ENCODE measurements at regions not wholly inside any gene's neighbourhood (a gene's known extent, or its start where the extent isn't known, plus 50 kb on each side); places are given as distances from the start of the nearest gene placed in this dataset.

DNA sequence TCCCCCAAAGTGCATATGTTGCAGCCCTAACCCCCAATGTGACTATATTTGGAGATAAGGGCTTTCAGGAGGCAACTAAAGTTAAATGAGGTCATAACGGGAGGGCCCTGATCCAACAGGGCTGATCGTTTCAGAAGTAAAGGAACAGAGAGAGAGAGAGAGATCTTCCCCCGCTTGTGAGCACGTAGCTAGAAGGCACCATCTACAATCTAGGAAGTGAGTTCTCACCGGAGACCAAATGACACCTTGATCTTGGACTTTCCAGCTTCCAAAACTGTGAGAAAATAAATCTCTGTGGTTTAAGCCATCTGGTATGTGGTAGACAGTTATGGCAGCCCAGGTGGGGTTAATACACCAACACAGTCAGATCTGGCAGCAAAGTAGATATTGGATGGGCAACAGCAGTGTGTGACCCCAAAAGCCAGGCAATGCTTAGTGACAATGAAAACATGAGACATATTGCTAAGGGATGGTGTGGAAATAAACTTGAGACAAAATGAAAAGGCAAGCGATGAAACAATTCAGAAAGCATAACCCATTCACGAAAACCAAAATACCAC, 147.2 kb upstream of the GSC start:
- DNase-seq, result no peak
- no peak overlapping the region for H3K4me3 ChIP-seq (ENCODE audit: insufficient read depth, low read depth, low read length)
- H3K36me3 ChIP-seq (replicated peaks; ENCODE audit: control insufficient read depth, insufficient read depth, low read length), result no peaks in the 10 kb centered on the region
- H3K27me3 ChIP-seq (ENCODE audit: control insufficient read depth, insufficient read depth, low read length), result no peaks in the 10 kb centered on the region; the same call in 1 of the 2 replicates

GRCh38 chr14:94914191-94914590, 144.3 kb upstream of the GSC start:
- Histone ChIP-seq H3K36me3 (replicated peaks; ENCODE audit: control insufficient read depth, insufficient read depth, low read length) (no peaks in the 10 kb centered on the region), H3K4me3 (ENCODE audit: insufficient read depth, low read depth, low read length) (no peak overlapping the region), H3K27me3 (ENCODE audit: control insufficient read depth, insufficient read depth, low read length) (no peaks in the 10 kb centered on the region; the same call in 1 of the 2 replicates)
- DNase-seq, result no peak

- peaks cover 4% of the 10 kb centered on the region for H3K27me3 ChIP-seq (ENCODE audit: control insufficient read depth, insufficient read depth, low read length)
- no peak overlapping the region for H3K4me3 ChIP-seq (ENCODE audit: insufficient read depth, low read depth, low read length)
- H3K36me3 ChIP-seq (replicated peaks; ENCODE audit: control insufficient read depth, insufficient read depth, low read length), result no peaks in the 10 kb centered on the region
- no peak for DNase-seq
These were observed 137.8 kb upstream of the GSC start for GRCh38 chr14:94907626-94908261.

DNA sequence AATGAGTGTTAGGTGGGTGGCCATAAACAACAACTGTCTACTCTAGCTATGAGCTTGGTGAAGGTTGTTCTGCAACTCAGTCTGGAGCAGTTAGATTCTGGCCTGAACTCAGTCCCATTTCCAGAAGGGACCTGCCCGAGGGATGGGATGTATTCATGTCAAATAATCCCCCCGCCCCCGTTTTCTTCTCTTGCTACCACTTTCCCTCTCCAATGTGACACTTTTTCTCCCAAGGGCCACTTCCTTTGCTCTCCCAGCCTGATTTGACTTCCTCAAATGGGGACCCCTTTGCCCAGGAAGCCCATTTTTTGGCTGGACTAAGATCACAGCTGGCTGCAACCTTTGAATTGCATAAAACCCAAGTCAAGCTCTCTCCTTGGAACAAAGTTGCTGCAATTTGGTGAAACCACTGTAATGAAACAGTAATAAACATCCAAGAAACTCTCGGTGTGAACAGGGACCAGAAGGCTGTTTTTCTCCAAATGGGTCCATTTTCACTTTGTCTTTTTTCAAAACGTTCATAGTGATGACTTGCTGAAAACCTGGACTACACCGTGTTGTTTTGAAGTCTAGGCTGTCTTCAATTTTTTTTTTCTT, 137.2 kb upstream of the GSC start:
- no peaks in the 10 kb centered on the region for H3K36me3 ChIP-seq (replicated peaks; ENCODE audit: control insufficient read depth, insufficient read depth, low read length)
- H3K4me3 ChIP-seq (ENCODE audit: insufficient read depth, low read depth, low read length), result no peak overlapping the region
- peaks cover 4% of the 10 kb centered on the region for H3K27me3 ChIP-seq (ENCODE audit: control insufficient read depth, insufficient read depth, low read length)
- no peak for DNase-seq

DNA sequence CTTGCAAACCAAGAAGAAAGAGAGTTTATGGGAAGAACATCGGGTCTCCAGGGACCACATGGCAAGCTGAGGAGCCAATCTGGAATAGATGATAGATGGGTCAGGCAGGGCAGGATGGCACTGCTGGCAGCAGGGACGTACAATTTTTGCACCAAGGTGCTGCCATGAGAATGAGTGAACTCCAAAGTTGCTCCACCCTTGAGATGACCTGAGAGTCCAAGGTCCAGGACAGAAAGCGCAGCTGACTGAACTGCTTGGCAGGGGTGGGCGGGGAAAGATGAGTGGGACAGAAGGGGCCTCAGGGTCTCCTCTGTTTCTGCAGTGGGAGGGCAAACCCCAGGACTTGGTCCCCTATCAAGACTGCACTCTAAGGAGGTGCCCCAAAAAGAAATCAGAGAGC, 136.7 kb upstream of the GSC start:
- Histone ChIP-seq H3K36me3 (replicated peaks; ENCODE audit: control insufficient read depth, insufficient read depth, low read length) (no peaks in the 10 kb centered on the region), H3K4me3 (ENCODE audit: insufficient read depth, low read depth, low read length) (no peak overlapping the region), H3K27me3 (ENCODE audit: control insufficient read depth, insufficient read depth, low read length) (peaks cover 4% of the 10 kb centered on the region)
- no peak for DNase-seq

DNA sequence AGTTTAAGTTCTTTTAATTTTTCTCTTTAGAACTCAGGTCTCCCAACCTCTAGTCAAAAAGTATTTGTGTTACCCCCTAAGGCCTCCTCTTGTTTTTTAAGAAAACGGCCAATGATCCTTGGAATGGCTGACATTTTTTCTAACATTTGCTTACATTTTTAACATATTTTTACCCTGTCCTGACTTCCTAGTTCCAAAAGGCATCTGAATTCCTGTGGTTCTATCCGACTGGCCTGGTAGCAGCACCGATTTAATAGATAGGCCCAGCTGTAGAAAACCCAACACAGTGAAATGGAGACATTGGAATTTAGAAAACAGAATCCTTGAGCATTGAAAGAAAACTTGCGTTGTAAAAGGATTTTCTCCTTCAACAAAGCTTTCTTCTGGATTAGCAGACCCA, 134.7 kb upstream of the GSC start:
- Histone ChIP-seq H3K4me3 (ENCODE audit: insufficient read depth, low read depth, low read length) (no peak overlapping the region), H3K27me3 (ENCODE audit: control insufficient read depth, insufficient read depth, low read length) (peaks cover 4% of the 10 kb centered on the region), H3K36me3 (replicated peaks; ENCODE audit: control insufficient read depth, insufficient read depth, low read length) (no peaks in the 10 kb centered on the region)
- DNase-seq, result no peak

DNA sequence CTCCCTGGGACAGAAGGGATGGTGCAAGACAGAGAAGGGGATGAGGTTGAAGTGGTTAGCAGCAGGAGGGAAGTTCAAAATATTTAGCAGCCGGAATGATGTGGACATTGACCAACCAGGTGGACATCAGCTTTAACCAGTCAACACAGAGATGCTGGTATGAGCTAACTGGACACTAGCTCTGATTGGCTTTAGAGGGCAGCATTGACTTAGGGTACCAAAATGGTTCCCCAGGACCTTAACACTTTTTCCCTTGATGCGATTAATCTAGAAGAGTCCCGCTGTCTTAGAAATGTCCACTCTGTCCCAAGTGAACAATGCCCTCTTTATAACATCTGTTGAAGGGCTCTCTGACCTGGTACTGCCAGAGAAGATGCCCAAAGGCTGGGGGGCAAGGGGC, 134.0 kb upstream of the GSC start:
- Histone ChIP-seq H3K27me3 (ENCODE audit: control insufficient read depth, insufficient read depth, low read length) (peaks cover 4% of the 10 kb centered on the region), H3K4me3 (ENCODE audit: insufficient read depth, low read depth, low read length) (no peak overlapping the region)
- DNase-seq, result no peak

GRCh38 chr14:94903338-94903737, 133.4 kb upstream of the GSC start:
- Histone ChIP-seq H3K27me3 (ENCODE audit: control insufficient read depth, insufficient read depth, low read length) (peaks cover 4% of the 10 kb centered on the region), H3K4me3 (ENCODE audit: insufficient read depth, low read depth, low read length) (no peak overlapping the region), H3K36me3 (replicated peaks; ENCODE audit: control insufficient read depth, insufficient read depth, low read length) (no peaks in the 10 kb centered on the region)
- DNase-seq, result no peak

More for the DNA sequence above, 134.0 kb upstream of the GSC start:
- no peaks in the 10 kb centered on the region for H3K36me3 ChIP-seq (replicated peaks; ENCODE audit: control insufficient read depth, insufficient read depth, low read length)

DNA sequence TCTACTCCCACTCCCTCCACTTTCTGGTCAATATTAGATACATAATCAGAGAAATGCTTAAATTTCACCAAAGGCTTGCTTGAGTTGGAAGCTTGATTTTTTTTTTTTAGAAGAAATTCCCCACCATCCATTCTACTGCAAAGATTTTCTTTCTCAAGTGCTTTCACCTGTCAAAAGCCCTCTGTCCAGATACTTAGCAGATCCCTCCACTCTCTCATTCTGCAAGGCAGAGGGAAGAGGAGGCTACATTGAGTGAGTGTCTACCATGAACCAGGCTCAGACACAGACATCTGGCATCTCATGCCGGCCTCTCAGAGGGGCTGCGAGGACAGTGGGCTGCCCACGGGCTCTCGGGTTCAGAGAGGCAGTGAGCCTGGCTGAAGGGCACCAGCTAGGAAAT, 127.6 kb upstream of the GSC start:
- no peak overlapping the region for H3K4me3 ChIP-seq (ENCODE audit: insufficient read depth, low read depth, low read length)
- DNase-seq, result no peak
- H3K27me3 ChIP-seq (ENCODE audit: control insufficient read depth, insufficient read depth, low read length), result no peaks in the 10 kb centered on the region; the same call in 1 of the 2 replicates
- no peaks in the 10 kb centered on the region for H3K36me3 ChIP-seq (replicated peaks; ENCODE audit: control insufficient read depth, insufficient read depth, low read length)

- no peaks in the 10 kb centered on the region for H3K36me3 ChIP-seq (replicated peaks; ENCODE audit: control insufficient read depth, insufficient read depth, low read length)
- H3K27me3 ChIP-seq (ENCODE audit: control insufficient read depth, insufficient read depth, low read length), result no peaks in the 10 kb centered on the region; the same call in 1 of the 2 replicates
- DNase-seq, result no peak
- H3K4me3 ChIP-seq (ENCODE audit: insufficient read depth, low read depth, low read length), result no peak overlapping the region
These were observed 127.2 kb upstream of the GSC start for GRCh38 chr14:94897082-94897481.

- no peak overlapping the region for H3K4me3 ChIP-seq (ENCODE audit: insufficient read depth, low read depth, low read length)
- DNase-seq, result no peak
- no peaks in the 10 kb centered on the region for H3K36me3 ChIP-seq (replicated peaks; ENCODE audit: control insufficient read depth, insufficient read depth, low read length)
- no peaks in the 10 kb centered on the region; the same call in 1 of the 2 replicates for H3K27me3 ChIP-seq (ENCODE audit: control insufficient read depth, insufficient read depth, low read length)
These were observed 123.7 kb upstream of the GSC start for GRCh38 chr14:94893411-94894160.

DNA sequence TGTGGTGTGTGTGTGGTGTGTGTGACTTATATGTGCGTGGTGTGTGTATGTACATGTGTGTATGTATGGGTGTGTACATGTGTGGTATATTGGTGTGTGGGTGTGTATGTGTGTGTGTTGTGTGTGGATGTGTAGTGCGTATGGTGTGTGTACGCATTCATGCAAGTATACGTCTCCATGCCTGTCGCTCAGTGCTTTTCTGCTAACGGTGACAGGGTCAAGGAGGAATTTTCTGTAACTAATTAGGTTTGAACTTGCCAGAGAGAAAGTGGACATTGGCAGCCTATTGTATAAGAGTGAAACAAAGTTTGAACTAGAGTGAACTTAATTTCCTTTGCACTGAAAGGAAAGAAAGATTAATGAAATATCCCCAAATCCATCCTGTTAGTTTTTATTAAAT, 120.9 kb upstream of the GSC start:
- H3K36me3 ChIP-seq (replicated peaks; ENCODE audit: control insufficient read depth, insufficient read depth, low read length), result no peaks in the 10 kb centered on the region
- H3K27me3 ChIP-seq (ENCODE audit: control insufficient read depth, insufficient read depth, low read length), result no peaks in the 10 kb centered on the region
- no peak overlapping the region for H3K4me3 ChIP-seq (ENCODE audit: insufficient read depth, low read depth, low read length)
- no peak for DNase-seq

GRCh38 chr14:94889520-94890312, 119.8 kb upstream of the GSC start:
- no peaks in the 10 kb centered on the region for H3K36me3 ChIP-seq (replicated peaks; ENCODE audit: control insufficient read depth, insufficient read depth, low read length)
- no peak for DNase-seq
- no peak overlapping the region for H3K4me3 ChIP-seq (ENCODE audit: insufficient read depth, low read depth, low read length)
- no peaks in the 10 kb centered on the region for H3K27me3 ChIP-seq (ENCODE audit: control insufficient read depth, insufficient read depth, low read length)

DNA sequence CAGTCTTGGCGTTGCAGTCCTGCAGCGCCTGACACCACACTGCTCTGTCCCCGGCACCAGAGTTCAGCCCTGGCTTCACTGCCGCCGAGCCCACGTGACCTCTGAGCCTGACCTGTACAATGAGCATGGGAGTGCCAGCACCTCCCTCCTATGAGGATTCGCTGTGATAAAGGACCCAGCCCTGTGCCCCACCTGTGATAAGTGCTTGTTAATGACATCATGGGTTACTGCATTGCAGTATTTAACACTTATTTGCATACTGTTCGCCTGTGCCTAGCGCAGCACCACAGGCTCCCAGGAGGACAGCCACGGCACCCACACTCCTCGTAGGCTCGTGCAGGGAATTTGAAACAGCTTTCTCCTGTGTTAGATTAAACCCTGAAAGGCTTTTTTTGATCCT, 118.2 kb upstream of the GSC start:
- Histone ChIP-seq H3K27me3 (ENCODE audit: control insufficient read depth, insufficient read depth, low read length) (no peaks in the 10 kb centered on the region), H3K4me3 (ENCODE audit: insufficient read depth, low read depth, low read length) (no peak overlapping the region), H3K36me3 (replicated peaks; ENCODE audit: control insufficient read depth, insufficient read depth, low read length) (no peaks in the 10 kb centered on the region)
- DNase-seq, result no peak

Measured in H7 (cell line).